NOMO-1 treated with dmso at 0.1 percent for 144 hours (cell line): ENCODE measurements at regions not wholly inside any gene's neighbourhood (a gene's known extent, or its start where the extent isn't known, plus 50 kb on each side); places are given as distances from the start of the nearest gene placed in this dataset.
"Not testable (repeated sequence)": the region's sequence is repeated elsewhere in the genome, so short reads cannot be mapped to it uniquely, and the experiment has no call there.

Source experiments
- DNase-seq: peaks from one replicate; lab custom pipeline; 2025; ENCODE audit not compliant: unreplicated experiment; lab: John Stamatoyannopoulos, UW

- DNase-seq = no peak
Observed at GRCh38 chr7:115363916-115364315, 442.0 kb downstream of the MDFIC start.

- DNase-seq = no peak
Observed at GRCh38 chr7:115359955-115360354, 438.1 kb downstream of the MDFIC start.

GRCh38 chr7:115359119-115359518 is 437.2 kb downstream of the MDFIC start:
- no peak for DNase-seq

- no peak for DNase-seq
Observed at GRCh38 chr7:115357703-115357999, 435.8 kb downstream of the MDFIC start.

GRCh38 chr7:115356999-115357702 is 435.3 kb downstream of the MDFIC start:
- no peak for DNase-seq

- DNase-seq = no peak
Observed at GRCh38 chr7:115356139-115356746, 434.3 kb downstream of the MDFIC start.

- no peak for DNase-seq
Observed at GRCh38 chr7:115354925-115355324, 433.0 kb downstream of the MDFIC start.

GRCh38 chr7:115352375-115352774 is 430.5 kb downstream of the MDFIC start:
- DNase-seq = no peak

- no peak for DNase-seq
Observed at GRCh38 chr7:115350764-115351163, 428.9 kb downstream of the MDFIC start.

GRCh38 chr7:115349635-115350034 is 427.7 kb downstream of the MDFIC start:
- DNase-seq = no peak

- no peak for DNase-seq
Observed at GRCh38 chr7:115346685-115347084, 424.8 kb downstream of the MDFIC start.

- DNase-seq = no peak
Observed at GRCh38 chr7:115340828-115341227, 418.9 kb downstream of the MDFIC start.

- DNase-seq = no peak
Observed at GRCh38 chr7:115338016-115338415, 416.1 kb downstream of the MDFIC start.

- DNase-seq = no peak
Observed at GRCh38 chr7:115332691-115333090, 410.8 kb downstream of the MDFIC start.

- DNase-seq = no peak
Observed at GRCh38 chr7:115329006-115329405, 407.1 kb downstream of the MDFIC start.

GRCh38 chr7:115328018-115328417 is 406.1 kb downstream of the MDFIC start:
- no peak for DNase-seq

GRCh38 chr7:115327326-115327725 is 405.4 kb downstream of the MDFIC start:
- DNase-seq = no peak

- DNase-seq = no peak
Observed at GRCh38 chr7:115319541-115319940, 397.6 kb downstream of the MDFIC start.

- not testable (repeated sequence) for DNase-seq
Observed at GRCh38 chr7:115310316-115310715, 388.4 kb downstream of the MDFIC start.

GRCh38 chr7:115306586-115306985 is 384.7 kb downstream of the MDFIC start:
- no peak for DNase-seq

- no peak for DNase-seq
Observed at GRCh38 chr7:115300231-115300870, 378.5 kb downstream of the MDFIC start.

- no peak for DNase-seq
Observed at GRCh38 chr7:115299397-115300037, 377.6 kb downstream of the MDFIC start.
